ENCODE measurements at regions not wholly inside any gene's neighbourhood (a gene's known extent, or its start where the extent isn't known, plus 50 kb on each side); places are given as distances from the start of the nearest gene placed in this dataset.

GRCh38 chr7:25575634-25576033, 347.3 kb upstream of the NPVF start:
- TF ChIP-seq CTCF (IDR thresholded peaks at IDR 0.05), result no peak
- no peak for TF ChIP-seq POLR2A (IDR thresholded peaks at IDR 0.05)
